ENCODE measurements at regions not wholly inside any gene's neighbourhood (a gene's known extent, or its start where the extent isn't known, plus 50 kb on each side); places are given as distances from the start of the nearest gene placed in this dataset.

DNA sequence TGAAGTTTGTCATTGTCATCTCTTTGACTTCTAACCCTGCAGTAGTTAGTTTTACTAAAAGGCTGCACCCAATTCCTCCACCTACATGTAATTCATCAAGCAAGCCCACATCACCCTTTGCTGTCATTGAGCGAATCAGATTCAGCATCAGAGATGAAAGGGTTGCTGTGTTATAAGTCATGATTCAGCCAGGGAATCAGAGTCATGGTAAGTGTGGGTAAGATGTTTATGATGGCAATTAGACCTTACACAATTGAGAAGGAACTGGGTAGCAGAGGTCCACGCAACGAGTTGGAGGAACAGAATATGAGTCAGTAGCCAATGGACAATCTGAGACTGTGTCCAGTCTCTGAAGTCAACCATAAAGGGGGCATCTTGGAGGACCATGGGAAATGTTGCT, 162.8 kb upstream of the SNX19 start:
- Histone ChIP-seq H3K9me3 (ENCODE audit: insufficient read depth, low read length) (no peaks in the 10 kb centered on the region), H3K4me2 (ENCODE audit: low read depth, low read length, poor library complexity, severe bottlenecking) (no peak overlapping the region), H4K20me1 (ENCODE audit: low read depth, low read length) (no peaks in the 10 kb centered on the region), H3F3A (ENCODE audit: insufficient read depth) (no peaks in the 10 kb centered on the region), H3K79me2 (ENCODE audit: insufficient read depth, low read length) (no peaks in the 10 kb centered on the region), H3K27me3 (ENCODE audit: low read length) (no peaks in the 10 kb centered on the region), H3K4me3 (ENCODE audit: insufficient read depth, low read length, poor library complexity, severe bottlenecking) (no peak overlapping the region), H3K9ac (ENCODE audit: low read length) (no peak overlapping the region), H3K27ac (ENCODE audit: low read depth, low read length) (no peak overlapping the region), H3K9me2 (replicated peaks; ENCODE audit: insufficient read depth, low read length) (no peaks in the 10 kb centered on the region), H3K36me3 (ENCODE audit: low read length) (no peaks in the 10 kb centered on the region), H2AFZ (ENCODE audit: low read depth, low read length, severe bottlenecking) (no peak overlapping the region)
- TF ChIP-seq CTCF (IDR thresholded peaks at IDR 0.05; ENCODE audit: insufficient read depth, low read length, poor library complexity, severe bottlenecking) (no peak), EZH2phosphoT487 (conservative IDR thresholded peaks at IDR 0.05; ENCODE audit: low read length) (no peak)

DNA sequence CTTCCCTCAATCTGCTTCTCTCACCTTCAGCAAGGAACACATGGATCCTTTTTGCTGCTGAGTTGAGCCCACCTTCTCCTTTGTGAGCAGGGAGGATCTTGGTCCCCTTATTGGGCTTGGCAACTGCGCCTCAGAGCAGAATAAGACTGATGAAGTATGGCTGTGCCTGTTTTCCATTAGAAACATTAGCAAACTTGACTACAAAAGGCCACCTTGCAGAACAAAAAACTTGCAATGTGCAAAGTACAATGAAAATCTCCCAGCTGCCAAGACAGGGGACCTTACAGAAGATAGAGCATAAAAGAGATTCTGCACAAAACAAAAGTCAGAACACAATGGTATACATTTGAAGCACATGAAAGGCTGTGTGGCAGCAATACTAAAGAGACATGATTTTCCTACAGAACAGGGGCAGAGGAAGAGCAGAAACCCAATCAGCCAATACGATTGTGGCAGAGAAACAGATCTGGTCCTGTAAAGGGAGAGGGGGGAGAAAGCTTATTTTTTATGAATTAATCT, 173.5 kb upstream of the SNX19 start:
- Histone ChIP-seq H3K27me3 (ENCODE audit: low read length) (no peaks in the 10 kb centered on the region), H3K79me2 (ENCODE audit: insufficient read depth, low read length) (no peaks in the 10 kb centered on the region), H4K20me1 (ENCODE audit: low read depth, low read length) (no peaks in the 10 kb centered on the region), H3F3A (ENCODE audit: insufficient read depth) (no peaks in the 10 kb centered on the region), H3K36me3 (ENCODE audit: low read length) (no peaks in the 10 kb centered on the region), H2AFZ (ENCODE audit: low read depth, low read length, severe bottlenecking) (no peak overlapping the region), H3K27ac (ENCODE audit: low read depth, low read length) (no peak overlapping the region), H3K9me3 (ENCODE audit: insufficient read depth, low read length) (no peaks in the 10 kb centered on the region), H3K9ac (ENCODE audit: low read length) (no peak overlapping the region), H3K4me2 (ENCODE audit: low read depth, low read length, poor library complexity, severe bottlenecking) (no peak overlapping the region), H3K4me3 (ENCODE audit: insufficient read depth, low read length, poor library complexity, severe bottlenecking) (no peak overlapping the region), H3K9me2 (replicated peaks; ENCODE audit: insufficient read depth, low read length) (no peaks in the 10 kb centered on the region)
- TF ChIP-seq CTCF (IDR thresholded peaks at IDR 0.05; ENCODE audit: insufficient read depth, low read length, poor library complexity, severe bottlenecking) (no peak), EZH2phosphoT487 (conservative IDR thresholded peaks at IDR 0.05; ENCODE audit: low read length) (no peak)

DNA sequence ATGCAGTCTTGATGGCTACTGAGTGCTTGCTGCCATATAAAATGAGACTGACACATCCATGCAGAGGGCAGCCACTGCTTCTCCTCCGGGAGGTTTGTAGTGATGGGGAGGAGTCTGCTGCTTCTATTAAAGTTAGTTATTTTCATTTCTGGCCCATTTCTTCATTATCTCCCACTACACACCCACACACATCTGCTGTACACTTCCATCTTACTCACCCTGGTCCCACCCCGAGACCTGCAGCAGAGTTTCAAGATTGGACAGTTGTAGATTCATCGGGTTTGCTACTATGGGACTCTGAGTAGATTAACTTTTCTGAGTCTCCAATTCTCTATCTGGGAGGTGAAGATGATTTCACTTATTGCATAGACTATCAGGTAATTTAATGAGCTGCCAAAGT, 176.2 kb upstream of the SNX19 start:
- Histone ChIP-seq H4K20me1 (ENCODE audit: low read depth, low read length) (no peaks in the 10 kb centered on the region), H3K9me2 (replicated peaks; ENCODE audit: insufficient read depth, low read length) (no peaks in the 10 kb centered on the region), H3K27me3 (ENCODE audit: low read length) (no peaks in the 10 kb centered on the region), H3K4me2 (ENCODE audit: low read depth, low read length, poor library complexity, severe bottlenecking) (no peak overlapping the region), H3K9me3 (ENCODE audit: insufficient read depth, low read length) (no peaks in the 10 kb centered on the region), H3K36me3 (ENCODE audit: low read length) (no peaks in the 10 kb centered on the region), H3F3A (ENCODE audit: insufficient read depth) (no peaks in the 10 kb centered on the region), H3K9ac (ENCODE audit: low read length) (no peak overlapping the region), H3K4me3 (ENCODE audit: insufficient read depth, low read length, poor library complexity, severe bottlenecking) (no peak overlapping the region), H3K27ac (ENCODE audit: low read depth, low read length) (no peak overlapping the region), H2AFZ (ENCODE audit: low read depth, low read length, severe bottlenecking) (no peak overlapping the region), H3K79me2 (ENCODE audit: insufficient read depth, low read length) (no peaks in the 10 kb centered on the region)
- TF ChIP-seq CTCF (IDR thresholded peaks at IDR 0.05; ENCODE audit: insufficient read depth, low read length, poor library complexity, severe bottlenecking) (no peak), EZH2phosphoT487 (conservative IDR thresholded peaks at IDR 0.05; ENCODE audit: low read length) (no peak)

All from SU-DHL-6 (cell line).